Skeletal muscle tissue (tissue), 3 donors: ENCODE measurements at regions not wholly inside any gene's neighbourhood (a gene's known extent, or its start where the extent isn't known, plus 50 kb on each side); places are given as distances from the start of the nearest gene placed in this dataset.
"Not testable (repeated sequence)": the region's sequence is repeated elsewhere in the genome, so short reads cannot be mapped to it uniquely, and the experiment has no call there.

Experiments
- H3K27ac ChIP-seq: one replicate; pipeline ENCODE4 v1.7.0; 2013; ENCODE audit warnings: mild to moderate bottlenecking, low read depth, low read length, inconsistent platforms
- H3K27me3 ChIP-seq, 3 donors: one replicate each; pipeline ENCODE4 v1.7.0; 2013; ENCODE audit warnings: low read length in 3 of 3; ENCODE audit not compliant: control insufficient read depth in 3 of 3, insufficient read depth in 3 of 3
- H3K36me3 ChIP-seq, 3 donors: one replicate each; pipeline ENCODE4 v1.7.0; 2013; ENCODE audit warnings: low read length in 3 of 3; ENCODE audit not compliant: control insufficient read depth in 3 of 3, insufficient read depth in 3 of 3
- H3K4me1 ChIP-seq, 3 donors: one replicate each; pipeline ENCODE4 v1.7.0; 2013; ENCODE audit warnings: low read length in 3 of 3, mild to moderate bottlenecking in 3 of 3; ENCODE audit not compliant: control insufficient read depth in 3 of 3, insufficient read depth in 3 of 3
- H3K4me3 ChIP-seq, 3 donors: one replicate each; pipeline ENCODE4 v1.7.0; 2013; ENCODE audit warnings: low read length in 3 of 3
- H3K9ac ChIP-seq, 3 donors: one replicate each; pipeline ENCODE4 v1.7.0; 2013; ENCODE audit warnings: low read length in 3 of 3, mild to moderate bottlenecking in 3 of 3, moderate library complexity in 2 of 3, low read depth in 1 of 3
- H3K9me3 ChIP-seq, 3 donors: one replicate each; pipeline ENCODE4 v1.7.0; 2013; ENCODE audit warnings: low read length in 3 of 3; ENCODE audit not compliant: control insufficient read depth in 3 of 3
- donor health status: Osteomylitis.

DNA sequence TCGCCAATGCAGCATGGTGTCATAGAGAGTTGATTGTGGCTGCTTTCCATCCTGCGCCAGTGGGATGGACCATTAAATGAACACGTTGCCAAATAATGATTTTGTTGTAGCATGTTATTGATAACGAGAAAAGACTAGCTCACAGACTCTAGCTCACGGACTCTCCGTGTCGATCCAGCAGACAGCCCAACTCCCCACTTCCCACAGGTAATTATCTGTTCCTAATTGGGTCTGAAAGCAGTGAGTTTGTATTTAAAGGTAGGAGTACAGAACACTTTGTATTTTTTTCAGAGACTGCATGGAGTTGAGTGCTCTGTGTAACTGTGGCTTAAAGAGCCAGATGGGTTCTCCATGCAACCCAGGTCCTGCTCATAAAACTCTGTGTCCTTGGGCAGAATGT, 1250.5 kb downstream of the TYW1 start:
- no peak overlapping the region for H3K4me3 ChIP-seq
- H3K4me1 ChIP-seq, result no peaks in the 10 kb centered on the region
- no peak overlapping the region for H3K9ac ChIP-seq
- no peak overlapping the region for H3K27ac ChIP-seq
- H3K27me3 ChIP-seq, result peaks cover 0 to 2% (median 0%) of the 10 kb centered on the region in 3 donors
- H3K36me3 ChIP-seq, result no peaks in the 10 kb centered on the region
- no peaks in the 10 kb centered on the region for H3K9me3 ChIP-seq

DNA sequence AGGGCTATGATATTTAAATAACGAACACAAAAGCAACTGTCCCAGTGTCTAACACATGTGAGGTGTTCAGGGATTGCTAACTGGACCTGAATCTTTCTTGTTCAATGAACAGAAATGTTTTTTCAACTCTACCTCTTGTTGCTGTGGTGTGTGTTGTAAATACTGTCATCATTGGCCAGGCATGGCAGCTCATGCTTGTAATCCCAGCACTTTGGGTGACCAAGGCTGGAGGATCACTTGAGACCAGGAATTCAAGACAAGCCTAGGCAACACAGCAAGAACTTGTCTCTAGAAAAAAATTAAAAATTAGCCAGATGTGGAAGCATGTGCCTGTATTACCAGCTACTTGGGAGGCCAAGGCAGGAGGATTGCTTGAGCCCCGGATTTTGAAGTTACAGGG, 1250.9 kb downstream of the TYW1 start:
- Histone ChIP-seq H3K4me3 (no peak overlapping the region), H3K9me3 (no peaks in the 10 kb centered on the region), H3K27me3 (peaks cover 0 to 2% (median 0%) of the 10 kb centered on the region in 3 donors), H3K27ac (no peak overlapping the region), H3K4me1 (no peaks in the 10 kb centered on the region), H3K9ac (no peak overlapping the region), H3K36me3 (no peaks in the 10 kb centered on the region)

DNA sequence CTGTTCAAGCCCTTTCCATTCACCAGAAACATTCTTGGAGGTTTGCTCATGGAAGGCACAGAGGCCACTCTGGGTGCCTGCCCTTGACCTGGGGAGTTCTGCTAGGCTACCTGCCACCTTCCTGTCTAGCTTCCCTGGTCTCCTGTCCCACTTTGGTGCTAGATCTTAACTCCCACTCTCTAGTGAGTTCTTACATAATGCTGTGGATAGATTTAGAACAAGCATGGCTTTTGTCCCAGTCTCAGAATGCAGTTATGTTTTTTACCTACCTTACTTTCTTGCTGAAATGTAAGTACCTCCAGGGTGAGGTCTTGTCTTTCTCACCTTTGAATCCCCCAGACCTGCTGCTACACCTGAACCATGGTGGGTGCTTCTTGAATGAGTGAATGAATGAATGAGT, 1252.3 kb downstream of the TYW1 start:
- Histone ChIP-seq H3K9ac (no peak overlapping the region), H3K4me3 (no peak overlapping the region), H3K9me3 (no peaks in the 10 kb centered on the region), H3K36me3 (no peaks in the 10 kb centered on the region), H3K27ac (no peak overlapping the region), H3K27me3 (peaks cover 0 to 2% (median 0%) of the 10 kb centered on the region in 3 donors), H3K4me1 (no peaks in the 10 kb centered on the region)

DNA sequence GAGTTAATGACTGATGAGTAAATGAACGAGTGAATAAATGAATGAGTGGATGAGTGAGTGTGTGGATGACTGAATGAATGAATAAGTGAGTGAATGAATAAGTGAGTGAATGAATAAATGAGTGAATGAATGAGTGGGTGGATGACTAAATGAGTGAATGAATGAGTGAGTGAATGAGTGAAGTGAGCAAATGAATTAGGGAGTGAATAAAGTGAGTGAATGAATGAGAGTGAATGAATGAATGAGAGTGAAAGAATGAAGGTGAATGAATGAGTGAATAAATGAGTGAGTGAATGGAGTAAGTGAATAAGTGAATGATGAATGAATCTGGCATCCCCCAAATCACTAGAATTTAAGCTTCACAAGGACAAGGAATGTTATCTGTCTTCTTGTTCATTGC, 1253.0 kb downstream of the TYW1 start:
- Histone ChIP-seq H3K27ac (no peak overlapping the region), H3K36me3 (no peaks in the 10 kb centered on the region), H3K4me1 (no peaks in the 10 kb centered on the region), H3K4me3 (no peak overlapping the region), H3K9ac (no peak overlapping the region), H3K9me3 (peaks cover 0 to 3% (median 0%) of the 10 kb centered on the region in 3 donors), H3K27me3 (peaks cover 0 to 2% (median 0%) of the 10 kb centered on the region in 3 donors)

DNA sequence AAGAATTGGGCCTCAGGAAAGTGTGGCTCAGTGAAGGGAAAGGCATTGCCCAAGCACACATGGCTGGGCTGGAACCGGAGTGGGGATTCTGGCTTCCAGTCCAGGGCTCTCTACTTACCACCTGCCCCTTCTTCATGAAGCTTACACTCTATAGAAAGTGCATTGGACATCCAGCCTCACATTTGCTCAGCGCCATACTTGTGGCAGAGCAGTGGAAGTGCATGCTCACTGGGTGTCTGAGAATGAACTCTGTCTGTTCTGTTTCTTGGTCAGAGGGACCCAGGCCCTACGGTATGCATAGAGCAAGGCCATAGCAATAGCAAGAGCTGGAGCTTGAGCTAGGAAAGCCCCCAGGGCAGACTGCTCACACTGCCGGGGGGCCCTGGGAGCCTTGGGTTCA, 1253.5 kb downstream of the TYW1 start:
- H3K4me3 ChIP-seq, result no peak overlapping the region
- peaks cover 0 to 3% (median 0%) of the 10 kb centered on the region in 3 donors for H3K9me3 ChIP-seq
- H3K9ac ChIP-seq, result no peak overlapping the region
- H3K4me1 ChIP-seq, result no peaks in the 10 kb centered on the region
- peaks cover 0 to 4% (median 0%) of the 10 kb centered on the region in 3 donors for H3K27me3 ChIP-seq
- H3K36me3 ChIP-seq, result no peaks in the 10 kb centered on the region
- H3K27ac ChIP-seq, result no peak overlapping the region

DNA sequence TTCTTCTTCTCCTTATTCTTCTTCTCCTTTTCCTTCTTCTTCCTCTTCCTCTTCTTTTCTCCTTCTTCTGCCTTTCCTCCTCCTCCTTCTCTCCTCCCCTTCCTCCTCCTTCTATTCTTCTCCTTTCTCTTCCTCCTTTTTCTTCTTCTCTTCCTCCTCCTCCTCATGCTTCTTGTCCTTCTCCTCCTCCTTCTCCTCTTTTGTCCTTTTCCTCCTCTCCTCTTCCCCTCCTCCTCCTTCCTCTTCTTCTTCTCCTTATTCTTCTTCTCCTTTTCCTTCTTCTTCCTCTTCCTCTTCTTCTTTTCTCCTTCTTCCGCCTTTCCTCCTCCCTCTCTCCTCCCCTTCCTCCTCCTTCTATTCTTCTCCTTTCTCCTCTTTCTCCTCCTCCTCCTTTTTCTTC, 1258.2 kb downstream of the TYW1 start:
- peaks cover 0 to 10% (median 0%) of the 10 kb centered on the region in 3 donors for H3K27me3 ChIP-seq
- H3K36me3 ChIP-seq, H3K9ac ChIP-seq, H3K27ac ChIP-seq, H3K9me3 ChIP-seq, H3K4me1 ChIP-seq, H3K4me3 ChIP-seq: not testable (repeated sequence)

DNA sequence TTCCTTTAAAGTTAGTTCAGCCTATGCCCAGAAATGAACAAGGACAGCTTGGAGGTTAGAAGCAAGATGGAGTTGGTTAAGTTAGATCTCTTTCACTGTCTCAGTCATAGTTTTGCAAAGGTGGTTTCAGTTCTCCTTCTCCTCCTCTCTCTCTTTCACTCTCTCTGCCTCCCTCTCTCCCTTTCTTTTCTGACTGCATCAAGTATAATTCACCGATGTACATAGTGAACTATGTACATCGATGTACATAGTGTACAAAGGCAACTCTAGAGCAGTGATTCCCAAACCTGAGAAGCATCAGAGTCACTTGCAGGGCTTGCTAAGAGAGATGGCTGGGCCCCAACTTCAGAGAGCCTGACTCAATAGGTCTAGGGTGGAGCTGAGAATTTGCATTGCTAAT, 1259.7 kb downstream of the TYW1 start:
- H3K27me3 ChIP-seq, result peaks cover 0 to 10% (median 0%) of the 10 kb centered on the region in 3 donors

DNA sequence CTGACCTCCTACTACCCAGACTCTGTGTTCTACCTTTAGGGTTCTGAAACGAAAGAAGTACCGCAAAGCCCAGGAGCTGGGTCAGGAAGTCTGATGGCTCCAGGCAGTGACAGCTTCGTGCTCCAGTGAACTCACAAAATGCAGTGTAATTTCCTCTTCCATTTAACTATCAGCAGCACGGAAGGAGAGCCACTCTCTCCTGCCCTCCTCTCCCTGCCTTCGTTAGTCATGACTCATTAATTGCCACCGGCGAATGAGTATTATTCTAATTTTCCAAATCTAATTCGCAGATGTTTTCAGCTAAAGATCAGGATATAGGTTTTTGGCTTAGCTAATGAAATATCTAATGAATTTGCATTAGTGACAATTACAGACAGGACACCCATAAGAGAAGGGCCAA, 1262.0 kb downstream of the TYW1 start:
- Histone ChIP-seq H3K4me1 (no peaks in the 10 kb centered on the region), H3K9me3 (peaks cover 0 to 3% (median 2%) of the 10 kb centered on the region in 3 donors), H3K9ac (no peak overlapping the region), H3K36me3 (no peaks in the 10 kb centered on the region), H3K27ac (no peak overlapping the region), H3K4me3 (no peak overlapping the region), H3K27me3 (peaks cover 0 to 10% (median 0%) of the 10 kb centered on the region in 3 donors)

More for the DNA sequence above, 1259.7 kb downstream of the TYW1 start:
- H3K9me3 ChIP-seq, result peaks cover 0 to 3% (median 2%) of the 10 kb centered on the region in 3 donors
- H3K9ac ChIP-seq, result no peak overlapping the region
- H3K4me1 ChIP-seq, result no peaks in the 10 kb centered on the region
- no peak overlapping the region for H3K27ac ChIP-seq
- no peaks in the 10 kb centered on the region for H3K36me3 ChIP-seq
- H3K4me3 ChIP-seq, result no peak overlapping the region

DNA sequence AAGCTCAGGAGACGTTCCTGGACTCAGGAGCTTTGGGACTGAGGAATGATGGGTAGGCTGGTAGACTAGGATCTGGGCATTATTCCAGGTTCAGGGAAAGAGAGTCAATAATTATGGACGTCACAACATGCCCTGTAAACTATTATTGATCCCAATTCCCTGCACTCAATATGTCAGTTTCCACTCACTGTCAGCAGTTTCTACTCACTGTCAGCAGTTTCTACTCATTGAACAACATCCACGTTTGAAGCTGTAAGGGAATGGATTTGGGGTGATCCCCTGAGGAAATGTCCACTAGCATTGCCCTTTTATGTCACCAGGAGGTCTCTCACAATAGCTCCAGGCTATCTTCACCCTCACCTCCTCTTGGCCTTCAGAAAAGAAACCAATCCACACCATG, 1268.6 kb downstream of the TYW1 start:
- H3K9me3 ChIP-seq, result peaks cover 8 to 18% (median 16%) of the 10 kb centered on the region in 3 donors
- no peak overlapping the region for H3K4me3 ChIP-seq
- no peaks in the 10 kb centered on the region for H3K27me3 ChIP-seq

DNA sequence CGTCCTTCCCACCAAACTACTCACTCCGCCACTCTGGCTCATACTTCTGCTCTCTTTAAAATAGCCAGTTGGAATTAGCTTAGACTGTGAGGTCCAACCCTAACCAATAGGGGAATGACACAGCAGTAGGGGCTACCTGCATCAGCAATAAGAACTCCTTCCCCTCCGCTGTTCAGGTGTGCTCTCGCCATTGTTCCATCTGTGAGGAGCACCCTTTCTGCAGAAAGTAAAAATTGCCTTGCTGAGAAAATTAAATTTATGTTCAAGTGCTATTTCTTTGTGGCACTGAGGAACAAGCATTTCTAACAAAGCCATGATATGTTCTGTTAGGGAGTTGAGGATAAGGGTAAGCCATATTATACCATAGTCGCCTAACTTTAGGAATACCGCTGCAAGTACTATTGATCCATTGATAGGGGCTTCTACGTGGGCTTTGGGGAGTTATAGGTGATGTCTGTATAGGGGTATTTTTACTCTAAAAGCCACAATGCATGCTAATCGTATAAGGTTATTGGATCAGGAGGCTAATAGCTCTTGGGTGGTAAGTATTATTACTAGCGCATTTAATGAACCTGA, 1269.5 kb downstream of the TYW1 start:
- no peaks in the 10 kb centered on the region for H3K4me1 ChIP-seq
- H3K36me3 ChIP-seq, result no peaks in the 10 kb centered on the region
- H3K4me3 ChIP-seq, result no peak overlapping the region
- H3K27ac ChIP-seq, result no peak overlapping the region
- H3K9ac ChIP-seq, result no peak overlapping the region
- peaks cover 8 to 18% (median 14%) of the 10 kb centered on the region in 3 donors for H3K9me3 ChIP-seq
- no peaks in the 10 kb centered on the region for H3K27me3 ChIP-seq

More for the DNA sequence above, 1268.6 kb downstream of the TYW1 start:
- Histone ChIP-seq H3K36me3 (no peaks in the 10 kb centered on the region), H3K9ac (no peak overlapping the region), H3K4me1 (no peaks in the 10 kb centered on the region), H3K27ac (no peak overlapping the region)
